Suppressor macrophage (primary cell): ENCODE measurements at regions not wholly inside any gene's neighbourhood (a gene's known extent, or its start where the extent isn't known, plus 50 kb on each side); places are given as distances from the start of the nearest gene placed in this dataset.

Experiments used
- DNase-seq, 4 experiments: peaks; one replicate each; pipeline ENCODE4 v3.0.0-alpha.2; 2020 to 2022

GRCh38 chr18:38312532-38312931 lies 746.9 kb upstream of the CELF4 start:
- no peak for DNase-seq

GRCh38 chr18:38310936-38311335 lies 745.3 kb upstream of the CELF4 start:
- DNase-seq = no peak

DNA sequence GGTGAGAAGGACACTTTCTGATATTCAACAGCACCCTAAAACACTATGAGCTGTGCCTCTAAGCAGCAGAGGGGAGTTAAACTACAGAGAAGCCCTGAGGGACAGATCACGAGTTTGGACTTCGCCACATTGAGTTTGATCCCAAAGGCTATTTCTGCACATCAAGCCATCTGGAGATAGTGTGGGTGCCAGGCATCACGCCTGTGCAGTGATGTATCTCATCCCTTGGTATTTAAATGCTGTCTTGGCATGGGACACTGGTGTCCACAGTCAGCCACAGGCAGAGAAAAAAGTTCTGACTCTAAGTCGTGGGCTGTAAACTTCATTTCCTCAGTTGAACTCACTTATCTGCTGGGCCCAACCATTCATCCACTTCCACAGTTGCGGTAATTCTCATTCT lies 742.3 kb upstream of the CELF4 start:
- DNase-seq = no peak

DNA sequence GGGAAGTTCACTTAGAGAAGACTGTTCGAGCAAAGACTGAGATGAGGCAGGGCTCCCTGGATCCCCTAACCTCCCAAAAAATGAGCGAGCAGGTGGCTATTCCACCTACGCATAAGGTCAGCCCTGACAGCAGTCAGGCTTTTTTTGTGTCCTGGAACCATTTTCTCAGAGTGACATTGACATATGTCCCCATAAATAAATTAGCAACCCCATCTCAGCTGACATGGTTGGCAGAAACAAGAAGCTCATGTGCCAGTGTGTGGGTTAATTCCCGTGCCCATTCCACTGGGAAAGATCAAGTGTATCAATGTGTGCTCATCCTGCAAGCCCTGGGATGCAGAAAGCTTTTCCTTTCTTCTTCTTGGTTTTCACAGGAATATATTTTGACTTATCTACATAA lies 740.4 kb upstream of the CELF4 start:
- no peak for DNase-seq

DNA sequence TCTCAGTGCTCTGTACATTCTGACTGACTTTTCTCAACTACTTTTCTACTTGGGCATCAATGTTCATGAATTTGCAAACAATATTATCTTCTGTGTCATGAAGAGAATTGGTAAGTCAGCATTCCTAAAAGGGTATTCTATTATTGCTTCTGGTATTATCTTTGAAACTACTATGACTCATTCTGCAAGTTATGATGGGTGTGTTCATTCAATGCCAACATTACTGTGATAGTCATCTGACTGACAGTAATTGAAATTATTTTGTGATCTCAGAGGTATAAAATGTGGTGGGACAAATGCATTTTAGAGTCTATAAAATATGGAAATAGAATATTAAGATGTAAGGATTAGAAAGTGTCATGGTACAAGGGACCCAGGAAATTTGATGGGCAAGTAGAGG lies 736.0 kb upstream of the CELF4 start:
- DNase-seq = no peak

GRCh38 chr18:38297910-38298309 lies 732.3 kb upstream of the CELF4 start:
- DNase-seq = no peak

DNA sequence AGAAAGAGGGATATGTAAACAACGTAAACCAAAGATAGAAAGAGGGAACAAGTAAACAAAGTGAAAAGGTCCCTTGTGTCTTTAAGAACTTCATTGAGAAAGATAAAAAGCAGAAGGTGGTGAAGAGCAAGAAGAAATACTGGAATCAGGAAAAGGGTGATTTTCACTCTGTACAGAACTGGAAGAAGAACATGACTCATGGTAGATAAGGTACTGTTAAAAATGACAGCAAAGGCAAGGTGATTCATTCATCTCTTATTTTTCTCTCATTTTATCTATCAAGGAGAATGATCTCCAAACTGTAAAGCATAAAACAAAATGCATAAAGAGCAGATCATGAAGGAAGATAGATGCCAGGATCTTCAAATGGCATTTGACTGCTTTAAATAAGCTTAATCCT lies 724.6 kb upstream of the CELF4 start:
- no peak for DNase-seq

DNA sequence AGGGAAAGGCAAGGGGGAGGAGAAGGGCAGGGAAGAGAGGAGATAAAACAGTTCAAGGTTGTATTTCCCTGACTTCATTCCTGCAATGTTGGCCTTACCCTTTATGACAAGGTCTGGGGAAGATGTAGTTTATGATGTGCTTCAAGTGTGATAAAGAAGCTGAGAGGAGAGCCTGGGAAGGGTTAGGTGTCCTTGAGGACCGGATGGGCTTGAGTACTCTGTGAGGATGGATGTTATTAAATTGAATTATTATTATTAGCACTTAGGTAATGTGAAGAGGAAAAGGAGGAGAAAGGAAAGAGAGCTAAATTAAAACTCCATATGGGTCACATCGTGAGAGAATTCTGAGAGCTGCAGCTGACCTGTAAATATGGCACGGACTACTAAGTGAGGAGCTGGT lies 719.4 kb upstream of the CELF4 start:
- DNase-seq = no peak

DNA sequence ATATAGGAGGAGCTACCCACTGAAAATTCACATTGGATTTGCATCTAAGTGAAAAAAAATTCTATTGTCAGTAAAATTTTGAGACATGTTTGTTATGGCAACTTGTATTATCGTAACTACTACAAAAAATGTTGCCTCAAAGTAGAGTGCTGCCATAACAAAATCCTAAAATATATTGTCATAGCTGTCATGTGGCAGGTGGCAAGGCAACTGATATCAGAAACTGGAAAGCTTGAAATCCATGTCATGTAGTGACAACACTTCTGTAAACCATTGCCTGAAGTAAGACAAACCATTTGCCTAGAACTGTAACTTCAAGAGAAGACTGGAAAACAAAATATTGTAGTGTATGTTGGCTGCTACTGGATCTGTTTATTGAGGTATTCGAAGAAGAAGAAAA lies 697.5 kb upstream of the CELF4 start:
- DNase-seq = no peak

DNA sequence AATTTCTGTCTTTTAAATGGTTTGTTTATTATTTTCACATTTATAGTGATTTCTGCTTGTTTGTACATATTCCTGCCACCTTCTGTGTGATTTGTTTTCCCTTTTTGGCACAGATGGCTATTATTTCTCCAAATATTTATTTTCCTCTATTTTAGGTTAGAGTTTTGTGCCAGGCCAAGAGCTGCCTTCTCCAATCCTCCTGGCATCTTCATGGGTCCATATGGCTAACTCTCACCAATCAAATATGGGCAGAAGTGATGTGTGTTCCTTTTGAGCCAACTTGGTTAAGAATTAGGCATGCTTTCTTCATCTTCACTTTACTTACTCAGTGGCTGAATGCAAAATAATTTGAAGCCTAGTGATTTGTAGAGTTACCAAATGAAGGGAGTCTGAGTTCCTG lies 697.1 kb upstream of the CELF4 start:
- no peak for DNase-seq

GRCh38 chr18:38257661-38258060 lies 692.1 kb upstream of the CELF4 start:
- DNase-seq = no peak

DNA sequence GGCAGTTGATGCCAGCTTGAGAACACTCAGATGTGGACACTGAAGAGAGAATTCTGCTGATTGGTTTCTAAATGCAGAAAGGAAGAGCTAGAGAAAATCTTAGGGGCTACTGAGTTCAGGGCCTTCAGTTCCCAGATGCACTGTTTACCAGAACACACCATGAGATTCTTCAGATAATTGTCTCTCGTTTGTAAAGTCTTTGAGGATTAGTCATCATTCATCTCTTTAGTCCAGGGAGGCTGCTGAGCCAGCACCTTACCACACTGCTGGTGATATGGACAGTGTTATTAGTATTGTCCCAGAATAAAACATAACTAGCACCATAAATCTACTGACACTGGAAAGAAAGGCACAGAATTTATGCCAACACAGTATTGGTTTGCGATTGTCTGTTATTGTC lies 690.8 kb upstream of the CELF4 start:
- no peak for DNase-seq

- no peak for DNase-seq
Observed at GRCh38 chr18:38250971-38251370, 685.4 kb upstream of the CELF4 start.

DNA sequence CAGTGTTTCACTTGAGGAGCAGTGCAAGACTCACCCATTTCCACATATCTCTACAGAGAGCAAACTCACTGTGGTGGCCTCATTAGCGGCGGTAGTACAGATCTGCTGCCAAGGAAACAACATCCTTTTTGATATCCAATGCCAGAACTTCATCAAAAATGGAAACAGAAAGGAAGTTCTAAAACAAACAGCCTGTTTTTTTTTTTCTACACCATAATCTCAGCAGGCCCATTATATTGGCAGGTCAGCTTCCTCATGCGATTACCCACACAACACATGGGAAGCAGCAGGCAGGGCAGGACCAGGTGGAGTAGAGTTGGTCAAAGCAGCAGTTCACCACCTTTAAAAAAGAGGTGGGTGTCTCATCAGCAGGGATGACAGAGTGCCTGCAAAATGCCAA lies 678.9 kb upstream of the CELF4 start:
- DNase-seq = no peak

DNA sequence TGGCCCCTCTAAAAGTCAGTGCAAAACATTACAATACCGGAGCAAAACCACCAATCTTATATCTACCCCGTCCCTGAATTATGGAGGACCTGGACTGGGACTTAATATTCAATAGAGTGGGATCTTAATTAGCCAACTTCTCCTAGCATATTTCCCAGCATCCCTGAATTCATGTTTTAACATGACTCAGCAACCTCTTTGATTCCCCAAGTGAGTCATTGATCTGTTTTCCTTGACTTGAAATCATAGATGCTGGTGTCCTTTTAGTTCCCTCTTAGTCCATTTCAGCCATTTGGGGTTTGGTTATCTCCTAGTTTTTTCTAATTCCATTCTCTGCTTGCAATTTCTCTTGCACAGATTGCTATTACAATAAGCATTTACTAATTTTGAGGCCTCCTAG lies 677.7 kb upstream of the CELF4 start:
- no peak for DNase-seq

DNA sequence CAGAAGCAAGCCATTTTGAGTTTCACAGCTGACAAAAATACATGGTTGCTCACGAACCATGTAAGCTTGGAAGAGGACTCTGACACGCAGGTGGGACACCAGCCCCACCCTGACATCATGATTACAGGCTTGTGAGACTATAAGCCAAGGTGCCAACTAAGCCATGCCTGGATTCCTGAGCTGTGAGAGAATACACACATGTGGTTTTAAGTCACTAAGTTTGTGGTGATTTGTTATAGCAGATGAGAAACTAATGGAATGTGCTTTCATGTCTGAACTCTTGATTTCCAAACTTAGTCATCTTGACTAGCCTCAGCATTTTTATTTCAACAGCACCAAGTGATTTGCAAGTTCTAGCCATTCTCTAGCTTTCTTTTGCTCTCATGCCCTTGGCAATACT lies 676.1 kb upstream of the CELF4 start:
- no peak for DNase-seq

DNA sequence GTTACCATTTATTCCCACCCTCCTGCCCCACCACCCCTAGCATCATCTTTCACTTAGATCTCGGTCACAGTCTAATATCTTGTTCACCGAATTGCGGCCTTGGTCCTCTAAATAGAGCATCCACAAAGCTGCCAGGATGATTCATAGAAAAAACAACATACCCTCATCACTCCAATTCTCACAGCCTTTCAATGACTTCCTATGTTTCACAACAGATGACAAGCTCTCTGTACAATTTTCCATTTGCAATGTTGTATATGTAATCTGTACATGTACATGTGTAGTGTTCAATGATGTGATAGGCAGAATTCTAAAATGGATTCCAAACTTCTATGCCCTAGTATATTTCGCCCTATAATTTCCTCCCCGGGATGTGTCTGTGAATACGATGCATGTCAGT lies 675.6 kb upstream of the CELF4 start:
- DNase-seq = no peak

DNA sequence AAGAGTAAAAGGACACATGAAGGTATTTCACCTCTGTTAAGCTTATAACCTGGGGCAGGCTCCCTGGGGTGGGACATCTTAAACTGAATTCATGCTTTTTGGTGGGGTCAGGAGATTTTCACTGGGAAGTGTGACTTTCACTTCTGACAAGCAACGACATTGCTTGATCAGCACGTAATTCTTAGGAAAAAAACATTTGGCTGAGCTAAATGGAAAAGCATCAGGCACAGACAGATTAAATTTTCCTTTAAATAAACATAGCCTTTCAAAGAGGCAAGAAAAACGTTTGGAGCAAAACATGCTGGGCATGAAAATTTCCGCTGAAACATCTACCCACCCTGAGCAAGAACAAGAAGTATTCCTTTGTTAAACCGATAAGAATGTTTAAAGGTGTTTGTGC lies 674.0 kb upstream of the CELF4 start:
- no peak for DNase-seq

DNA sequence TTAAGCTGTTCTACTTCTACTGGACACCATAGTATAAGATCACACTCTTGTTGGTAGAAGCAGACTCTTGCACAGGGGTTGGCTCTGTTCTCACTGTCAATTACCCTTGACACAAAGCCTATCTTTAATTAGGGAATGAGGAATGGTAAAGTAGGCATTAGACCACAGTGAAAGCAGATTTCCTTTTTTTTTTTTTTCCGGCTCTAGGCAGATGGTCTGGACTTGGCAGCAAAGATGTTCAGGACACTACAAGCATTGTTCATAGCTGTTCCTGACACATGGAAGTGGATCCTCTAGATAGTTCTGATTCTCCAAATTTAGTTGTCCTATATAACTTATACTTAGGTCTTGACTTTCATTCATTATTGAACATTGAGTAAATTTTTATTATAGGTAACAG lies 672.2 kb upstream of the CELF4 start:
- no peak for DNase-seq

DNA sequence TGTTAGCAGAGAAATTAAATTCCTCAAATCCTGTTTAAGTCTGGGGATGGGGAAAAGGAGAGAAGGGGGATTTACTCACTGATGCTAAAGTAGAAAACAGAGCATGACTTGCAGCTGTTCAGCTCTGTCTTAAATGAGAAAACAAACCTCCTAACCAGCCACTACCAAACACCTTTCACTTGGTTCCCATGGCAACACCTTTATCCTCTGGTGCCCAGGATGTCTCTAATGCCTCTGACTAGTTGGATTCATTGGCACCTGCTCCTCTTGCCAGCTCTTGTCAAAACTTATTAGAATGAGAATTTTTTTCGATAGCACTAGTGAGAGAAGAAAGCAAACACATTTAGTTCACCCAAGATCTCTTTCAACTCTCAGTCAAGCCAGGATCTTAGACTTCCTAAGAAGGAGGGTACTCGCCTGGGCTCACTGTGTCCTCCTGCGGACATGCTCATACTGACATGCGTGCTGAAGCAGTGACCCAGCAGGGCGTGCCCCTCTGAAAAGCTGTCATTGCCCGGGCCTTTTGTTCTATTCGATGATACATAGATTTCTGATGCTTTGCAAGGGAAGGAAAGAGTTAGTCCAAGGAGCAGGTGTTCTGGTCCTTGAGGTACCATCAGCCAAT lies 656.0 kb upstream of the CELF4 start:
- no peak for DNase-seq

GRCh38 chr18:38198956-38199355 lies 633.4 kb upstream of the CELF4 start:
- DNase-seq = no peak

DNA sequence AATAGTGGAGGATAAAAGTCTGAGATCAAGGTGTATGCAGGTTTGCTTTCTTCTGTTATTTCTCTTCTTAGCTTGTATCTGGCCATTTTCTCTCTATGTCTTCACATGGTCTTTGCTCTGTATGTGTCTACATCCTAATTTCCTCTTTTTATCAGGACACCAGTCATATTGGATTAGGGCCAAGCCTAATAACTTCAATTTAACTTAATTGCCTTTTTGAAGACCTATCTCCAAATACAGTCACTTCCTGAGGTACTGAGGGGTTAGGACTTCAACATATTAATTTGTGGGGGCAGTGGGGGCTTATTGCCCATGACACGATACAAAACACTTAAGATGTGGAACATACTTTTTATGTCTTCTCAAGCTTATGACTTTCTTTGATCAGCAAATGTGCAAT lies 632.9 kb upstream of the CELF4 start:
- no peak for DNase-seq

DNA sequence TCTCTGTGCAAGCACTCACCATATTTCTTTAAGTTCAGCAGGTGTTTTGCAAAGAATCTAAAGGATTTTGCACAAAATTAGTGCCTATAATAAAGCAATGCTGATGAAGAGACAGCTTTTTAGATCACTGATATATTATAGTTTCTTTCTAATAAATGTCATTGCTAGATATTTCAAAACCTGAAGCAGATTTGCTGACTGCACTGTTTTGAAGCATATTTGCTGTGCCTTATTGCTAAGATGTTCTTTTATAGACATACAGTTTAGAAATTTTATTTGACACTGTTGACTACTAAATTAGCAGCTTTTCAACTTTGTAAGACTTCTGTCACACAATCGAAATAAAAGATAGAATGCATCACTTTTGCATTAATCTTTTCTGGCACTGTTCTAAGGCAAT lies 620.9 kb upstream of the CELF4 start:
- DNase-seq = no peak

DNA sequence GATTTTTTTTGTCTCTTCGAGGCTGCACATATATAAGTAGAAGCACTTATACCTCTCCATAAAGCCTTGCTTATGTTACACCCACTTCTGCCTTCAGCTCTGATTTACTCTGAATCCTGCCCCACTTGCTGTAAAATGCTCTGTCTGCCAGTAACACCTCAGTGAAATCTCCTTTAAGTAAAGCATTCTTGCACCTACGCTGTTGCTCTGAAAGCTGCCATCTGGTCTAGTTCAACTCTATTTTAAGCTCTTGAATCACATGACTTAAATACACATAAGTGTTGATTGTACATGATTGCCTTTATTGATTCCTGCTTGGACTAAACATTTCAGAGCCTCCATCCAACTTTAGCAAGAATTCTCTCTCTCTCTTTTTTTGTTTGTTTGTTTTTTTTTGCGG lies 609.0 kb upstream of the CELF4 start:
- DNase-seq = no peak

- DNase-seq = no peak
Observed at GRCh38 chr18:38174173-38174572, 608.6 kb upstream of the CELF4 start.

- DNase-seq = no peak
Observed at GRCh38 chr18:38170845-38171244, 605.2 kb upstream of the CELF4 start.
